Bronchial epithelial cell (primary cell): ENCODE measurements at regions not wholly inside any gene's neighbourhood (a gene's known extent, or its start where the extent isn't known, plus 50 kb on each side); places are given as distances from the start of the nearest gene placed in this dataset.

Source experiments
- DNase-seq: peaks from one replicate; pipeline ENCODE4 v3.0.0-alpha.2; 2010; ENCODE audit warnings: low read depth
- FAIRE-seq: peaks from 2 replicates; lab custom pipeline; 2011; peaks lifted over from hg19 to GRCh38; lab: Jason Lieb, UNC
- H3K27me3 ChIP-seq: 2 replicates; pipeline ENCODE4 v1.5.1; 2011; ENCODE audit warnings: low read length; ENCODE audit not compliant: control insufficient read depth, insufficient read depth
- H3K36me3 ChIP-seq: 2 replicates; pipeline ENCODE4 v1.5.1; 2011; ENCODE audit warnings: low read length; ENCODE audit not compliant: control insufficient read depth, insufficient read depth
- H3K4me3 ChIP-seq: 2 replicates; pipeline ENCODE4 v1.5.1; 2011; ENCODE audit warnings: mild to moderate bottlenecking, low read depth, low read length, control low read depth
- TF ChIP-seq, protein P1 (sequence below): IDR thresholded peaks from 2 replicates; pipeline ENCODE4 v1.5.1; 2011; ENCODE audit warnings: mild to moderate bottlenecking, moderate library complexity, low read length, control low read depth, inconsistent platforms; ENCODE audit not compliant: insufficient read depth, severe bottlenecking

DNA sequence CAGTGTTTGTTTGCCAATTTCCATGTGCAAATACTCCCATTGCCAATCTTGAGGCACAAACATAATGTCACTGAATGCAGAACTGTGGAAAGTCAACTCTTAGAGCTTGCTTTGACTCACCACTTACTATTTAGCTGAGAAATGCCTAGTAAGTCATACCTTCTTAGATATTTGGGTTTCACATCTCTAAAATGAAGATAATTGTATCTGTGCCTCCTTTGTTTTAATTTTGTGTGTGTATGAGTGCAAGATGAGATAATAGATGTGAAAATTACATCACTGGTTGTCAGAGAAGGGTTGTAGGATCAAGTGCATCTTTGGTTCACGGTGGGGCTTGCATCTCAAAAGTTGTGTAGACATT, 407.5 kb downstream of the INHBA start:
- FAIRE-seq (no peak), DNase-seq (no peak)
- TF ChIP-seq, protein P1, sequence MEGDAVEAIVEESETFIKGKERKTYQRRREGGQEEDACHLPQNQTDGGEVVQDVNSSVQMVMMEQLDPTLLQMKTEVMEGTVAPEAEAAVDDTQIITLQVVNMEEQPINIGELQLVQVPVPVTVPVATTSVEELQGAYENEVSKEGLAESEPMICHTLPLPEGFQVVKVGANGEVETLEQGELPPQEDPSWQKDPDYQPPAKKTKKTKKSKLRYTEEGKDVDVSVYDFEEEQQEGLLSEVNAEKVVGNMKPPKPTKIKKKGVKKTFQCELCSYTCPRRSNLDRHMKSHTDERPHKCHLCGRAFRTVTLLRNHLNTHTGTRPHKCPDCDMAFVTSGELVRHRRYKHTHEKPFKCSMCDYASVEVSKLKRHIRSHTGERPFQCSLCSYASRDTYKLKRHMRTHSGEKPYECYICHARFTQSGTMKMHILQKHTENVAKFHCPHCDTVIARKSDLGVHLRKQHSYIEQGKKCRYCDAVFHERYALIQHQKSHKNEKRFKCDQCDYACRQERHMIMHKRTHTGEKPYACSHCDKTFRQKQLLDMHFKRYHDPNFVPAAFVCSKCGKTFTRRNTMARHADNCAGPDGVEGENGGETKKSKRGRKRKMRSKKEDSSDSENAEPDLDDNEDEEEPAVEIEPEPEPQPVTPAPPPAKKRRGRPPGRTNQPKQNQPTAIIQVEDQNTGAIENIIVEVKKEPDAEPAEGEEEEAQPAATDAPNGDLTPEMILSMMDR, result no peak
- Histone ChIP-seq H3K36me3 (no peaks in the 10 kb centered on the region), H3K4me3 (no peak overlapping the region), H3K27me3 (no peaks in the 10 kb centered on the region)

GRCh38 chr7:41294556-41295454, 408.1 kb downstream of the INHBA start:
- no peaks in the 10 kb centered on the region for H3K27me3 ChIP-seq
- H3K4me3 ChIP-seq, result no peak overlapping the region
- H3K36me3 ChIP-seq, result no peaks in the 10 kb centered on the region
- TF ChIP-seq, protein P1, result no peak
- DNase-seq (no peak), FAIRE-seq (no peak)

DNA sequence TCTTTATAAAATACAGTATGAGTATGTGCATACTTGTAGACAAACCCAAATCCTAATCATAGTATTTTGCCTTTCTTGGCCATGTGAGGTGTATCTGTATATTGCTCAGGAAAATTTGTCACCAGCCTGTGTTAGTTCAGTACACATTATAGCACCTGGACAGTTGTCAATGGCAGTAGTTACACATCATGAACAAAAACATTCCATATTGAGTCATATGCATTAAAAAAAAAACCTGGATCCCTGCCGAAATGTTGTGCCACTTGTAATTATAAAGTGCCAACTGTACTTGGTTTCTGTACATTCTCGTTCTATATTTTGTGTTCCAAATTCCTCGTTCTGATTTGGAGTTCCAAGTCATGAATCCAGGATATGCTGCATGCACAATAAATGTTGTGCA, 410.4 kb downstream of the INHBA start:
- DNase-seq (peak; percentile 91), FAIRE-seq (no peak)
- Histone ChIP-seq H3K4me3 (no peak overlapping the region), H3K36me3 (no peaks in the 10 kb centered on the region), H3K27me3 (no peaks in the 10 kb centered on the region)
- TF ChIP-seq, protein P1, result no peak

GRCh38 chr7:41287559-41288335, 415.1 kb downstream of the INHBA start:
- DNase-seq, result no peak
- TF ChIP-seq, protein P1, result no peak
- Histone ChIP-seq H3K27me3 (no peaks in the 10 kb centered on the region), H3K4me3 (no peak overlapping the region), H3K36me3 (no peaks in the 10 kb centered on the region)
- FAIRE-seq, result peak; percentile 55

- DNase-seq (peak; percentile 60), FAIRE-seq (peak; percentile 58)
- Histone ChIP-seq H3K27me3 (no peaks in the 10 kb centered on the region), H3K4me3 (no peak overlapping the region), H3K36me3 (no peaks in the 10 kb centered on the region)
- TF ChIP-seq, protein P1, result no peak
Observed at GRCh38 chr7:41280491-41280890, 422.4 kb downstream of the INHBA start.
